Left renal cortex interstitium (tissue), 4 donors: ENCODE measurements at regions not wholly inside any gene's neighbourhood (a gene's known extent, or its start where the extent isn't known, plus 50 kb on each side); places are given as distances from the start of the nearest gene placed in this dataset.
"Not testable (repeated sequence)": the region's sequence is repeated elsewhere in the genome, so short reads cannot be mapped to it uniquely, and the experiment has no call there.

Source experiments
- DNase-seq, 4 donors: peaks; one replicate each; pipeline ENCODE4 v3.0.0-alpha.2; 2013; ENCODE audit warnings: low read depth in 4 of 4, low spot score in 2 of 4, missing footprints in 1 of 4

DNA sequence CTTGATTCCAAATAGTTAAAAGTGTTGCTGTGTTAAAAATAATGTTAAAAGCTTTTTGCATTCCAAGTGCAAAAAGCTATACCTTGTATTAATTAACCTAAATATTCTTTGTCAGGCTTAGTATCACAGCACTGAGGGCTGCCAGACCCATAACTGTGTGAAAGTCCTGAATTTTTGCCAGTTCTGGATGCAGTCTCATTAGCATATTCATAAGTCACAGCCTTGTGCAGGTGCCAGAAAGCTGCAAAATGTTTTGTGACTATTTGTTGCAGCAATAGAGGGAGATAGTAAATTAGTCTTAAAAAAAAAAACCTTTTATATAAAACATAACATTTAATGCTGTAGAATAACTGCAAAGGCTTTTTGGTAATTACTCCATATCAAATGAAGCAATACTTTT is 56.6 kb downstream of the SLITRK1 start:
- no peak for DNase-seq

DNA sequence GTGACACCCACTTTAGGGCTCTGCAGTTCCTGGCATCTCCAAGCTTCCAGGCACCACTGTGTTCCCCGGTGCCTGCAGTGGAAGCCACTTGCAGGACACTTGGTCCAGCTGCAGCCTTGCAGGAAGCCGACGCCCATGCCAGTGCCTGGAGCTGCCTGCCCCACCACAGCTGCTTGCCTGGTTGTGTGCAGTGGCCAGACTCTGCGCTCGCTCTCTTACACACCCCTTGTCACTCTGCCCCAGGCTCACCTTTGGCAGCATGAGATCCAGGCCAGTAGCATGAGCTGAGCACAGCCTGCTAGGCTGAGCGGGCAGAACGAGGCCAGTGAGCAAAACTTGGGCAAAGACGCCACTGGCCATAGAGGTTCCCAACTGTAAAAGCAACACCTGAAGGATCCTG is 57.7 kb downstream of the SLITRK1 start:
- no peak for DNase-seq

DNA sequence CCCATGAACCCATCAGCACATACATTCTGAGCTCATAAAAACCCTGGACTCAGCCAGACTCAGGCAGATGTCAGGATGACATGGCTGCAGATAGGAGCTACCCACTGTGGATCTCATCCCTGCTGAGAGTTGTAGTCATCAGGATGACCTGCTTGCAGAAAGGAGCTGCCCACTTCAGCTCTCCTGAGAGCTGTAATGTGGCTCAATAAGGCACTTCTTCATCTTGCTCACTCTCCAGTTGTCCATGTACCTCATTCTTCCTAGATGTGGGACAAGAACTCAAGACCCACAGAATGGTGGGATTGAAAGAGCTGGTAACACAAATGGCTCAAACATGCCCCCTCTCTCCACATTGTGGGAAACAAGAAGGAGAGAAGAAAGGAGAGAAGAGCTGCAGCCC is 58.2 kb downstream of the SLITRK1 start:
- DNase-seq = no peak

DNA sequence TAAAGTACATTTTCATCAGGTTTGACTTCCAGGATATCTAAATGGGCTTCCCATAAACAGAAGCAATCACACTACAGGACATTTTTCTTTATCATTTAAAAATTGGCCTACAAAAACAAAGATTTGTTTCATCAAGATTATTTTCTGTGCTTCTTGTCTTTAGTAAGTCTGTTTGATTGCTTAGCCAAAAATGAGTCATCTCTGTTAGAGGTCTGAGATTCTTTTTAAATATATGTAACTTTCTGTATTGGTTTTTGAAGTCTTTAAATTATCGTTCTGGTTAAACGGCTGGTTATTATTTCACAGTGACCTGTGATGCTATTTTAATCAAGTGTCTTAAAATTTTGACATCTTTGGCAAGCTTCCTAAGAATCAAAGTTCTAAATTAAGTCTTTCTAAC is 62.7 kb downstream of the SLITRK1 start:
- DNase-seq = no peak

DNA sequence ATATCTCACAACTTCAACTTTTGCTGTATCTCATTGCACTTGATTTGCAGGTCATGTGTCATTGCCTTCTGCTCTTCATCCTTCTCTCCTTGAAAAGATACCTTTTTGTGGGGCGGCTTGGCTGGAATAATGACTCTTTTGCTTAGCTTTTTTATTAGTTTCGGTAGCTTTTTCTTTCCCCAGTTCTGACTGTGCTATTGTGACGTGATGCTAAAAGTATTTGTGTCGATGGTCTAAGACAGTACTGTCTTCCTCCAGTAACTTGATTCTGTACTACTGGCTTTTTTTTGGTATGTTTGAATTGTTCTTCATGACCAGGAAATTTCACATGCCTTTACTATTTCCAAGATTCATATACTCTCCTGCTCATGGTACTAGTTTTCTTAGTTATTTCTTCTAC is 63.1 kb downstream of the SLITRK1 start:
- DNase-seq = no peak

DNA sequence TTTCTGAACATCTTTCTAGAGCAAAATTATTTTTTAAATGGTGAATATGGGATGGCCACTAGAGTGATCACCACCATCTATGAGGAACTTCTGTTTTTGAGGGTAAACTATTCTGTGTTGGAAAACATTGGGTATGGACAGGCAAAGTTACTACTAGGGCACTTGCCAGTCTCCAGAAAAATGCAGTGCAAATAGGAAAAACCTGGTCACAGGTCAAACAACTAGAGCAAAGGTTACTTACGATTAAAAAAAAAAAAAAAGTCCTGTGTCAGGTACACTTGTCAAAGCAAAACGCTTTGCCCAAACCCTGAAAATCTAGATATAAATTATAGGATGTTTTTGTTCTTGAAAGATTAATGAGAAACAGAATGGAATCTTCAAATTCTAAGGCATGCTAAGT is 66.2 kb downstream of the SLITRK1 start:
- DNase-seq = no peak

DNA sequence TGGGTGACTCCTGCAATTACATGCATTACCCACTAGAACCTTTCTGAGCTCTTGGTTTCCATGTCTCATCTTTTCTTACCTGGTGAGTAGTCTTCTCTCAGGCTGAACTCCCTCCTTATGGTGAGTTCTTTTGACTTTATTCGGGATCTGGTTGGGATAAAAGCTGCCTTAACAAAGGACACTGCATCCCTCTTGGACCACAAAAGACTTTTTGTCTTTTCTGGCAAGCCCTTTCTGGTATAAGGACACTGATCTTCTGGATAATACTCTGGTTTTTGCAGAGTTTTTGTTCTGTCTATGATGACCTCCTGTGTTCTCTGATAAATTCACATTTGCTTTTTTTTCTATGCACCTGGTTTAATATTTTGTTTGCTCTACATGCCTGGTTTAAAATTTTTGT is 66.7 kb downstream of the SLITRK1 start:
- no peak for DNase-seq

DNA sequence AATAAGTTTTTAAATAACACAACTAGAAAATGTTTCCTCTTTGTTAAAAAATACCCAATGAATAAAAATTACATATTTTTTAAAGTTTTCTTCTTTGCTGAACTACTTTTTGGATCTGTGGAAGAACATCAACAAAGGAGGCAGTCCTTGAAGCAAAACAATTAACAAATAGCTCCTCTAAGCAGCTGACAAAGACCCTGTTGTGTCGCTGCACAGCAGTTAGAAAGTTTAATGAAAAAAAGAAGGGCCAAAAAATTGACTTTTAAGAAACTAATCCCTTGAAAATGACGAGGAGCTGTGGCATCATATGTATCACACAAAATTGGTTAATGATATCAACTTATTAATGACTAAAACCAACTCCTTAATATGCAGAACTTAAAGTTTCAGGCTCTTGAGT is 72.1 kb downstream of the SLITRK1 start:
- no peak for DNase-seq

DNA sequence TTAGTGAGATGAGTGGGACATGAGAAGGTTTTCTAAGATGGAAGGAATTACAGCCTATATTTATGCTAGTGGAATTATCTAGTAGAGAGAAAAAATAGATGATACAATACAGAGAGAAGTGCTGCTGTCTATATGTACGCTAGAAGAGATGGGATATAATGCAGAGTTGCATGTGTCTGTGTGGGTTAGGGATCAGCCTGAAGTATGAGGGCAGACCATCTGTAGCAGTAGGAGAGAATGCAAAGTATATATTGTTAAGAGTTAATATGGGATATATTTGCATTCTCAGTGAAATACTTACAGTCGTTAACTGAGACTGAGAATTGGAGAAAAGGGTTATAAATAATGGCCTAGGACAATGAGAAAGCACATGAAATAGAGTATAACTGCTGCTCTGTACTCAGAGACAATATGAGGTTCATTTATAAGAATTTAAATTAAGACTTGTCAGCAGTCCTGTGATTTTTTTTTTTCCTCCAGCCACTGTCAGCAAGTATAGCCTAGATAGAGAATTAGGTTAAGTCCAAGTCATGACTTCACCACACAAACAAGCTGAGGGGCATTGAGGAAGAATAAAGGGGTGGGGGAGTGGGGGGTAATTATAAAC is 77.8 kb downstream of the SLITRK1 start:
- DNase-seq = no peak

DNA sequence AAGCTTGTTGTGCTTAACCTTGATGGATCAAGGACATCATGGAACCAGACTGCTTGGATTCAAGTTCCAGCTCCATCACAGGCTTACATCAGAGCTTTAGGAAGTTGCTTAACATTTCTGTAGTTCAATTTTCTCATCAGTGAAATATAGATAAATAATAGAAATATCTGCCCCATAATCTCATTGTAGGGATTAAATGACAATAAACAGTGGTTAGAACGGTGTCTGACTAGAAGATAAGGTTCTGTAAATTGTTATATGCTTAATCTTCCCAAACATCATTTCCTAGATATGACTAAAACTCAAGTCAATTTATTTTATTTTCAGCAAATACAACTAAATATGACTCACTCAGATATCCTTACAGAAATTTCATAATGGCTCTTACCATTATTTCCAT is 83.5 kb downstream of the SLITRK1 start:
- DNase-seq = no peak

DNA sequence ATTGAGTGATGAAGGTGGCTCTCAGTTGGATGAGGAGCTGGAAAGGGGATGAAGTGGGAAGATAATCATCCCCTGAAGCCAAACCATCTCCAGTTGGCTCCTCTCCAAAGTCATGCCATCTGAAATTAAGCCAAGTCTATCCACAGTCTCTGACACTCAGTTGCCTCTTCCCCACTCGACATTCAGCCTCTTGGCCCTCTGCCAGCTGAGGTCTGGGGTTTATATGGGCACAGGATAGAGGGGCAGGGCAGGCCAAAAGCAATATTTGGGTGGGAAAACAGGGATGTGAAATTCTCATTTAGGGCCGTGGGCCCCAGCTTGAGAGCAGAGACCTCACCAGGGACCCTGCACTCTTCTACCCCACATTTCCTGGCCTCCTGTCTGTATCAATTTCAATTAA is 85.9 kb downstream of the SLITRK1 start:
- no peak for DNase-seq

DNA sequence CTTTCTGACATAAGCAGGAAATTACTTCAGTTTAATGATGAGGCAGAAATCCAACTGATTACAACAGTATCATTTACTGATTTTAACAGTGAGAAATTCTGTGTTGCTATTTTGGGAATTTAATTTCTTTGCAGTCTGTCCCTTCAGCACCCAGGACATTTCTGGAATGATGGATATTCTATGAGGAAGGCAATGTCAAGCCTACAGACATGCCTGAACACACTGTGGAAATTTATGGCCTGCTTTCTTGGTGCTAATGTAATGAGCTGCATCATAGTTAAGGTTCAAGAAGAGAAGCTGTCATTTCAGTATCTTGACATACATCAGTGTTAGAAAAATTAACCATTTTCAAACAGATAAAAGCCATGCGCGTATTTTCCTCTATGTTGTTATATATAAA is 87.7 kb downstream of the SLITRK1 start:
- DNase-seq = no peak

DNA sequence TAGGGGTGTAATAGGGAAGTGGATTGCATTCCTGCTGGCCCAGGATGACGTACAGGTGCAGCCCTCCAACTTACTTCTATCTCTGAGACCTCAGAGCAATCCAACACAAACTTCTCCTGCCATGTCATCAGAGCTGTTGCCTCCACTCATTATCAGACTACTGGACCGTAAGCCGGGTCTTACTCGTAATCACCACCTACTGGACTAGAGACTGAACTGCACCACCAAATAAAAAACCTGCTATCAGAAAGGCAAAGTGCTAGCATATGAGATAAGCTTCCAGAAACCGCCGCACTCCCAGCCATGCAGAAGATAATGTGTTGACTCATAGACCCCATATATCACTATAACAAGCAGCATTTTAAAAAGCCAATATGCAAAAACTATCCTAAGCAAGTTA is 102.0 kb downstream of the SLITRK1 start:
- DNase-seq = no peak

DNA sequence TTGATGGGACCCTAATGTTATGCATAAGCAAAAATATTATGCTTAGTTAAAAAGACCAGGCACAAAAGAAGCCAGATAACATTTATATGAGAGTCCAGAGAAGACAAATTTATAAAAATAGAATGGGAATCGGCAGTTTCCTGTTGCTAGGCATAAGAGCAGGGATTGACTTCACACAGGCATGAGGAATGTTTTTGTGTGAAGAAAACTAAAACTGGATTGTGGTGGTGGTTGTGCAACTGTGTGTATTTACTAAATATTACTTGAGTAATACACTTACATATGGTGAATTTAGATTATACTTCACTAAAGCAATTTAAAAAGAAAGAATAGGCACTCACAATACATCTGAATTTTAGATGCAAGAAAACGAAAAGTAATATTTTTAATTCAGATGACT is 108.3 kb downstream of the SLITRK1 start:
- DNase-seq = no peak

DNA sequence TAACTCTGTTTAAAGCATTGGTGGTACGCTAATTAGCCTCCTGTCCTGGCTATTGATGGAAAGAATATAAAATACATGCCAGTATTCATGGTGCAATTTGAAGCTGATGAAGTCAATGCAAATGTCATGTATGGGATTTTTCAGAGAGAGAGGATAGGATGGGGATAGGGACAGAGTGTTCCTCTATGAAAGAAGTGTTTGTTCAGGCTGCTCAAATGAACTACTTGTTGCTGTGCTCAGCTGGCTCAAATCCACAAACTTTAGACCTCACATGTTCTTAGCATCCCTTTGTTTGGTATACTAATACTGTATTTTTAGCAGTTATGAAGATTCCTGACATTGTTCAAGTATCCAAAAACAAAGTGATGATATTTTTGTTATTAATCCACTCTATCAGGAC is 116.5 kb downstream of the SLITRK1 start:
- DNase-seq = no peak

DNA sequence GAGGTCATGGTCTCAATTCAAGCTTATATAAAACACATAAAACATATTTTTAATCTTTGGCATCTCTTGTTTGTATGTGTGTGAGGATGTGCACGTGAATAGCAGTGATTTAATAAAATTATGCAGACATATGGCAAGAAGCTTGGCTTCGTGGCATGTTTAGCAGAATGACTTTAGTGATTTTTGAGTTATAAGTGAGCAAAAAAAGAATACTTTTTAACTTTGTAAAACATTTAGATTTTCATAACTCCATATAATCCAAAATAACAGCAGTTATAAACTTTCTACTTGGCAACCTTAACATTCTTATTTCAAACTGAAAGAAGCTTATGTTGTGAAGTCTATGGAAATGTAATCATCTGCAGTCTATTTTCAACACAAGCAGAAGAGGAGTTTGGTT is 120.6 kb downstream of the SLITRK1 start:
- no peak for DNase-seq

DNA sequence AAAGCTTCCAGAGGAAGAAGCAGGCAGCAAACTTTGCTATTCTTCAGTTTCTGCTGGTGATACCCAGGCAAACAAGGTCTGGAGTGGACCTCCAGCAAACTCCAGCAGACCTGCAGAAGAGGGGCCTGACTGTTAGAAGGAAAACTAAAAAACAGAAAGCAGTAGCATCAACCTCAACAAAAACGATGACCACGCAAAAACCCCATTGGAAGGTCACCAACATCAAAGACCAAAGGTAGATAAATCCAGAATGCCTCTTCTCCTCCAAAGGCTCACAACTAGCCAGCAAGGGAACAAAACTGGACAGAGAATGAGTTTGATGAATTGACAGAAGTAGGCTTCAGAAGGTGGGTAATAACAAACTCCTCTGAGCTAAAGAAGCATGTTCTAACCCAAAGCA is 127.1 kb downstream of the SLITRK1 start:
- DNase-seq = not testable (repeated sequence)

DNA sequence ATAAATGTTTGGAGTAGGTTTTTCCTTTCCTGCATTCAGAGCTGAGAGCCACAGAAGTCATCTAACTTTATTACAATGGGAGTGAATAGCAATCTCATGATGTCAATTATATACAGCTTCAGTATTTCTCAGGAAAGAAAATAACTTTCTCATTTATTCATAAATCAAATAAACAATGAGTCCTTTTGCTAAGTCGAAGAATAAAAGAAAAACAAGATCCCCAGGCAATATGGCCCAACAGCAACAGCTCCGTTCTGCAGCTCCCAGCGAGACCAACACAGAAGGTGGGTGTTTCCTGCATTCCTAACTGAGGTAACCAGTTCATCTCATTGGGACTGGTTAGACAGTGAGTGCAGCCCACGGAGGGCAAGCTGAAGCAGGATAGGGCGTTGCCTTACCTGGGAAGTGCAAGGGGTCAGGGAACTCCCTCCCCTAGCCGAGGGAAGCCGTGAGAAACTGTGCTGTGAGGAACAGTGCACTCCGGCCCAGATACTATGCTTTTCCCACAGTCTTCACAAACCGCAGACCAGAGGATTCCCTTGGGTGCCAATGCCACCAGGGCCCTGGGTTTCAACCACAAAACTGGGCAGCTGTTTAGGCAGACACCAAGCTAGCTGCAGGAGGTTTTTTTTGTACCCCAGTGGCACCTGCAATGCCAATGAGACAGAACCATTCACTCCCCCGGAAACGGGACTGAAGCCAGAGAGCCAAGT is 128.2 kb downstream of the SLITRK1 start:
- no peak for DNase-seq

DNA sequence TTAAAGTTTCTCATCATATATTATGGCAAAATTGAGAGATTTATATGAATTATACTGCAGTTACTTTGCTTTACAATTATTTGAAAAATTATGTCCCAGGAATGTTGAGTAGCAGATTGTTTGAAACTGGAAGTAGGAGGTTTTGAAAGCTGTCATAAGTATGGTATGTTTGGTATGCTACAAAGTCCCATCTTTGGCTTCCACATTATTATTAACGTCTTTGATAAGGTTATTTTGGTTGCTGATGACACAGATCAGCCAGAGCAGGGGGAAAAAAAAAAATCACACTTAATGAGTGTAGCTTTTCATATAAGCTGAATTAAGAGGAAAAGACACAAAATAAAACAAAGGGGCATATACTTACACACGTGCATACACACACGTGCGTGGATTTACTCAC is 130.1 kb downstream of the SLITRK1 start:
- no peak for DNase-seq

DNA sequence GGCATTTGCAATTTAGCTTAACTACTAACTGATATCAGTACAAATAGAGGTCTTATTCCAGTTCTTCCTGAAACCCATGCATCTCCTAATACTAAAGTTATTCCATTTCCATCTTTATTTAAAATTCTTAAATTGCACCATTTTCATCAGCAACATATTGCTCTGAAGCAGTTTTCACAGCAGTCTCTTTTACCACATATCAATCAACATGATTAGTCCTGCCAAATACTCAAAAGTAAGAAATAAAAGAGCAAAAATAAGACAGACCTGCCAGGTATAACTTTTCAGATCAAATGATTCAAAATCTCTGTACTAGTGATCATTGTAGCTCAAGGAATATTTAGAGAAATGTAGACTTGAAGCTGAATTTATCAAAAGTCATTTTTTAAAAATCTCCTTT is 141.7 kb downstream of the SLITRK1 start:
- DNase-seq = no peak

DNA sequence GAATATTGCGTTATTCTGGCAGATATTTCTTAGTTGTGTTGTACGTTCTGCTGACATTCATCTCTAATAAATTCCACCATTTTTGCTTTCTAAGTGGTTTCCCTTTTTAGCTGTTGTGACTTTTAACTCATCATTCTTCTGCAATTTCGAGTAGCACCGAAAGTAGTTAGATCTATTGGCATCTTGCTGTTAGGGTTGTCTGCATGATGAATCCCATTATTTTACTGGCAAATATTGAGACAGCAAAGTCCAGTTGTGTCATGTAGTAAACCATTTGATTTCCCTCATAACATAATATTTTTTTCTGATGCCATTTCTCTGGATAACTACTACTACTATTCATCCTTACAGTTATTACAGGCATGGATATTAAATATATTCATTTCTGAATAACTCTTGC is 143.9 kb downstream of the SLITRK1 start:
- DNase-seq = no peak

DNA sequence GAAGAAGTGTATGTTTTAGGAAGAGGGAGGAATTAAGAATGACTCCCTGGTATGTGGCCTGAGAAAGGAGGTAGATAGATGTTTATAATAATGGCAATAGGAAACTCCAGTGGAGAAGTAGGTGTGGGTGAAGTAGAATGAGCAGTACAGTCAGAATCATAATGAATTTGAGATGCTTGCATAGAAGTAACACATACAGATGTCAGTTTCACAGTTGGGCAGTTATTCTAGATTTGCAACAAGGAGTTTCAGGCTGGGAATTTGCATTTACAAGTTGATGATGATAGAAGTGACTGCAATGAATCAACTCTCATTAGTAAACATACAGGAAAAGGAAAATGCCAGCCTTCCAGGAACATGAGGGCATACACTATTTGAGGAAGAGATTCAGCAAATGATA is 149.0 kb downstream of the SLITRK1 start:
- no peak for DNase-seq

DNA sequence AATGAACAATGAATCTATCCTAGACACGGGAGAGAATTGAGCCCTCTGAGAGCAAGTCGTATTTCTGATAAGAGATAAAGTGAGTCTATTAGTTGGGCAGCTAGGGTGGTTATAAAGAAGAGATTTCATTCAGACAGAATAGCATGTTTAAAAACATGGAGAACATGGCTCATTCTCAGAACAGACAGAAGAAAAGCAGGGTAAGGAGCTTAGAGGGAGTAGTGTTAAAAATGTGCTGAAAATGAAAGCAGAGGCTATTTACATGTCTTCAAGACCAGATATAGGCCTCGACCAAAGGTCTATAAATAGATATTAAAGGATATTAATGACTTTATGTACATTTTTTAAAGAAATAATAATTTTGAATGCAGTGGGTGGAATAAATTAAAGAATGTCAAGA is 149.5 kb downstream of the SLITRK1 start:
- DNase-seq = no peak
